ENCODE measurements at regions not wholly inside any gene's neighbourhood (a gene's known extent, or its start where the extent isn't known, plus 50 kb on each side); places are given as distances from the start of the nearest gene placed in this dataset.

- no peak for DNase-seq
Observed at GRCh38 chr20:61042506-61043385, 209.3 kb upstream of the CDH4 start.

GRCh38 chr20:61043681-61044080 lies 208.4 kb upstream of the CDH4 start:
- no peak for DNase-seq

GRCh38 chr20:61044499-61044898 lies 207.6 kb upstream of the CDH4 start:
- no peak for DNase-seq

GRCh38 chr20:61045091-61045490 lies 207.0 kb upstream of the CDH4 start:
- DNase-seq = no peak

GRCh38 chr20:61045876-61046585 lies 206.0 kb upstream of the CDH4 start:
- no peak for DNase-seq

- no peak for DNase-seq
Observed at GRCh38 chr20:61046721-61047351, 205.2 kb upstream of the CDH4 start.

GRCh38 chr20:61047515-61047914 lies 204.5 kb upstream of the CDH4 start:
- no peak for DNase-seq

GRCh38 chr20:61048302-61048701 lies 203.8 kb upstream of the CDH4 start:
- no peak for DNase-seq

- no peak for DNase-seq
Observed at GRCh38 chr20:61049684-61050083, 202.4 kb upstream of the CDH4 start.

GRCh38 chr20:61050336-61050890 lies 201.6 kb upstream of the CDH4 start:
- no peak for DNase-seq

- no peak for DNase-seq
Observed at GRCh38 chr20:61052195-61052750, 199.8 kb upstream of the CDH4 start.

- DNase-seq = no peak
Observed at GRCh38 chr20:61052776-61053442, 199.2 kb upstream of the CDH4 start.

GRCh38 chr20:61053487-61053886 lies 198.6 kb upstream of the CDH4 start:
- DNase-seq = no peak

GRCh38 chr20:61053889-61054288 lies 198.2 kb upstream of the CDH4 start:
- no peak for DNase-seq

GRCh38 chr20:61054411-61054810 lies 197.7 kb upstream of the CDH4 start:
- no peak for DNase-seq

GRCh38 chr20:61055180-61056010 lies 196.7 kb upstream of the CDH4 start:
- DNase-seq = no peak

- no peak for DNase-seq
Observed at GRCh38 chr20:61056116-61056515, 195.9 kb upstream of the CDH4 start.

- DNase-seq = no peak
Observed at GRCh38 chr20:61056627-61057442, 195.2 kb upstream of the CDH4 start.

- no peak for DNase-seq
Observed at GRCh38 chr20:61057443-61058121, 194.5 kb upstream of the CDH4 start.

GRCh38 chr20:61061981-61062380 lies 190.1 kb upstream of the CDH4 start:
- no peak for DNase-seq
